Fibroblast of lung (primary cell): ENCODE measurements at regions not wholly inside any gene's neighbourhood (a gene's known extent, or its start where the extent isn't known, plus 50 kb on each side); places are given as distances from the start of the nearest gene placed in this dataset.

Experiments used
- DNase-seq, 2 donors: peaks; one replicate each; pipeline versions ENCODE4 v3.0.0 to v3.0.0-alpha.2; 2010; ENCODE audit warnings: low read depth in 2 of 2
- H2AFZ ChIP-seq: 2 replicates; pipeline ENCODE4 v1.5.1; 2012; ENCODE audit warnings: low read length, control low read depth, inconsistent platforms
- H3K27ac ChIP-seq: 2 replicates; pipeline ENCODE4 v1.5.1; 2011; ENCODE audit warnings: low read length, control low read depth; ENCODE audit not compliant: insufficient read depth
- H3K27me3 ChIP-seq: 2 replicates; pipeline ENCODE4 v1.5.1; 2011; ENCODE audit warnings: mild to moderate bottlenecking, low read length; ENCODE audit not compliant: control insufficient read depth, insufficient read depth
- H3K36me3 ChIP-seq: 2 replicates; pipeline ENCODE4 v1.5.1; 2011; ENCODE audit warnings: low read length; ENCODE audit not compliant: control insufficient read depth, insufficient read depth
- H3K4me1 ChIP-seq: 2 replicates; pipeline ENCODE4 v1.5.1; 2011; ENCODE audit warnings: low read length; ENCODE audit not compliant: control insufficient read depth, insufficient read depth; ENCODE audit errors: extremely low read depth
- H3K4me2 ChIP-seq: 2 replicates; pipeline ENCODE4 v1.5.1; 2011; ENCODE audit warnings: low read length, control low read depth; ENCODE audit not compliant: insufficient read depth; ENCODE audit errors: extremely low read depth
- H3K4me3 ChIP-seq, 4 experiments: fragments of 200-600 bp in 1 of 4; sonication (generic) in 1 of 4; replicated peaks in 1 of 4; 2 replicates each; pipeline ENCODE4 v1.5.1; 2011 to 2016; ENCODE audit warnings: low read length in 4 of 4, low read depth in 3 of 4, mild to moderate bottlenecking in 3 of 4, control low read depth in 2 of 4, inconsistent platforms in 1 of 4, mixed read lengths in 1 of 4; ENCODE audit not compliant: insufficient read depth in 1 of 4; ENCODE audit errors: control extremely low read depth in 1 of 4
- H3K79me2 ChIP-seq: 2 replicates; pipeline ENCODE4 v1.5.1; 2012; ENCODE audit warnings: mild to moderate bottlenecking, low read length, inconsistent platforms; ENCODE audit not compliant: control insufficient read depth, insufficient read depth
- H3K9ac ChIP-seq: 2 replicates; pipeline ENCODE4 v1.5.1; 2011; ENCODE audit warnings: mild to moderate bottlenecking, low read length, control low read depth; ENCODE audit not compliant: insufficient read depth
- H3K9me3 ChIP-seq: 2 replicates; pipeline ENCODE4 v1.5.1; 2012; ENCODE audit warnings: low read depth, low read length; ENCODE audit not compliant: control insufficient read depth, insufficient read depth
- H4K20me1 ChIP-seq: 2 replicates; pipeline ENCODE4 v1.5.1; 2011; ENCODE audit warnings: low read length; ENCODE audit not compliant: control insufficient read depth, insufficient read depth; ENCODE audit errors: extremely low read depth
- CTCF ChIP-seq, 2 donors: IDR thresholded peaks in 1 of 2; conservative IDR thresholded peaks in 1 of 2; 1 replicate in 1 of 2; 2 replicates in 1 of 2; pipeline ENCODE4 v1.5.1; 2011 to 2012; ENCODE audit warnings: low read length in 2 of 2, control low read depth in 1 of 2, inconsistent platforms in 1 of 2, low read depth in 1 of 2, mild to moderate bottlenecking in 1 of 2
- EZH2 ChIP-seq: IDR thresholded peaks from 2 replicates; pipeline ENCODE4 v1.5.1; 2012; ENCODE audit warnings: low read length, control low read depth, mild to moderate bottlenecking; ENCODE audit errors: missing control alignments

DNA sequence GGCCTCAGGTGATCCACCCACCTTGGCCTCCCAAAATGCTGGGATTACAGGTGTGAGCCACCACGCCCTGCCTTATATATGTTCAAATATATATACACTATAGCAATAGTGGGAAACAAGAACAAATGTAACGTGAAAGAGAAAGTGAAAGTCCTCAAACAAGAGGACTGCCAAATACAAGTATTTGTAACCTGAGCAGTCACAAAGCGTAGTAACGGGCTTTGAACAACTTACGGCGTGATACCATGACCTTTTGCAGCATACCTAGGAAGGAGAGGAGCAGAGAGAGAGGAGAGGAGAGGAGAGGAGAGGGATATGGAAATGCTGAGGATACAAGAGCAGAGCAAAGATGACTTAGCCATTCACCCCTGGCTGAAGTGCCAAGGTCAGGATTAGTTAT lies 113.8 kb upstream of the RGPD4 start:
- Histone ChIP-seq H3K36me3 (no peaks in the 10 kb centered on the region), H3K79me2 (no peaks in the 10 kb centered on the region), H3K9me3 (no peaks in the 10 kb centered on the region), H3K27me3 (no peaks in the 10 kb centered on the region), H3K4me2 (peak overlapping the region; percentile 19), H4K20me1 (no peaks in the 10 kb centered on the region), H3K4me1 (no peaks in the 10 kb centered on the region), H3K9ac (no peak overlapping the region), H2AFZ (no peak overlapping the region), H3K27ac (no peak overlapping the region), H3K4me3 (no peak overlapping the region)
- DNase-seq: no peak
- TF ChIP-seq EZH2: no peak
- TF ChIP-seq CTCF (conservative IDR thresholded peaks at IDR 0.05 in 1 of 2, IDR thresholded peaks at IDR 0.05 in 1 of 2; ENCODE audit: low read depth in 1 of 2, low read length in 2 of 2): no peak

DNA sequence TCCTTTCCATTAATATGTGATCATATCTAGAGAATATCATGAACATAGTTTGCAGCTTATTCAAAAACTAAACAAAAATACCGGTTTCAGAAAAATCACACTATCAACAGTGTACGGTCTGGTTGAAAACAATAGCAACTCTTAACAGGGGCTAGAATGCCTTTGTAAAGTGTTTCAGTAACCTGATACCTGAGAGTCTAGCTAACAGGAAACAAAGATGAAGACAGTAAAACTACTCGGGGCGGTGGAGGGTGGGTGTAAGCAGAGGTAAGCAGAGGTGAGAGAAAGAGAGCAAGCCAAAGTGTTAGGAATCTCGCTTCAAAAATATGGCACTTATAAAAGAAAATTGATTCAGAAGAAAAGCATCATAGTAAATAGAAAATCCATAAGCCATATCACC lies 109.0 kb upstream of the RGPD4 start:
- no peaks in the 10 kb centered on the region for H3K27me3 ChIP-seq
- no peaks in the 10 kb centered on the region for H4K20me1 ChIP-seq
- TF ChIP-seq EZH2 (no peak), CTCF (conservative IDR thresholded peaks at IDR 0.05 in 1 of 2, IDR thresholded peaks at IDR 0.05 in 1 of 2; ENCODE audit: low read depth in 1 of 2, low read length in 2 of 2) (no peak)
- no peak overlapping the region for H3K4me2 ChIP-seq
- no peak overlapping the region for H3K4me3 ChIP-seq
- no peaks in the 10 kb centered on the region for H3K79me2 ChIP-seq
- no peak for DNase-seq
- H3K4me1 ChIP-seq: no peaks in the 10 kb centered on the region
- H2AFZ ChIP-seq: no peak overlapping the region
- no peak overlapping the region for H3K9ac ChIP-seq
- H3K36me3 ChIP-seq: no peaks in the 10 kb centered on the region
- H3K27ac ChIP-seq: no peak overlapping the region
- H3K9me3 ChIP-seq: no peaks in the 10 kb centered on the region

DNA sequence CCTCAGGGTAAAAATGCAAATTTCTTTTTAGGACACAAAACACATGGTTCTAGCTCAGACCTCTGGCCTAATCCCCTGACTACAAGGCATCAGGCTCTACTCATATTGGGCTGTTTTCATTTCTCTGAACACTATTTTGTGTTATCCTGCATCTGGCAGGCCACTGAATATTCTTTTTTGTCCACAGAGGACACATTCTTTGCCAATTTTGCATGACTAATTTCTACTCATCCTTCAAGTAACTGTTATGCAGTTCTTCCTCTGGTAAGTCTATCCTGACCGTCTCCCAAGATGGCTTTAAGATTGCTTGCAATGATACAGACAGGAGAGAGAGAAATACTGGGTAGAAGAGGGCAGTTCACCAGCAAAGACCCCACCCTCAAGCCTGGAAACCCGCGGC lies 107.6 kb upstream of the RGPD4 start:
- no peaks in the 10 kb centered on the region for H3K27me3 ChIP-seq
- no peak for TF ChIP-seq EZH2
- no peak for TF ChIP-seq CTCF (conservative IDR thresholded peaks at IDR 0.05 in 1 of 2, IDR thresholded peaks at IDR 0.05 in 1 of 2; ENCODE audit: low read depth in 1 of 2, low read length in 2 of 2)
- no peak overlapping the region for H3K27ac ChIP-seq
- no peak overlapping the region for H3K4me2 ChIP-seq
- no peak for DNase-seq
- no peaks in the 10 kb centered on the region for H3K36me3 ChIP-seq
- H3K9ac ChIP-seq: no peak overlapping the region
- no peak overlapping the region for H2AFZ ChIP-seq
- no peaks in the 10 kb centered on the region for H4K20me1 ChIP-seq
- H3K4me1 ChIP-seq: no peaks in the 10 kb centered on the region
- no peaks in the 10 kb centered on the region for H3K9me3 ChIP-seq
- no peak overlapping the region for H3K4me3 ChIP-seq
- no peaks in the 10 kb centered on the region for H3K79me2 ChIP-seq
